HL-60 (cell line): ENCODE measurements at regions not wholly inside any gene's neighbourhood (a gene's known extent, or its start where the extent isn't known, plus 50 kb on each side); places are given as distances from the start of the nearest gene placed in this dataset.

ENCODE experiments used
- POLR2AphosphoS5 ChIP-seq: IDR thresholded peaks from 2 replicates; pipeline ENCODE4 v1.6.1; 2012; ENCODE audit warnings: low read depth
- SPI1 ChIP-seq: IDR thresholded peaks from 2 replicates; pipeline ENCODE4 v1.6.1; 2012; ENCODE audit warnings: low read depth, mild to moderate bottlenecking, borderline replicate concordance
- TF ChIP-seq, protein P1 (sequence below): IDR thresholded peaks from one replicate; pipeline ENCODE4 v1.5.1; 2011; ENCODE audit warnings: low read length, control low read depth, inconsistent platforms; ENCODE audit not compliant: insufficient read depth

- TF ChIP-seq, protein P1, sequence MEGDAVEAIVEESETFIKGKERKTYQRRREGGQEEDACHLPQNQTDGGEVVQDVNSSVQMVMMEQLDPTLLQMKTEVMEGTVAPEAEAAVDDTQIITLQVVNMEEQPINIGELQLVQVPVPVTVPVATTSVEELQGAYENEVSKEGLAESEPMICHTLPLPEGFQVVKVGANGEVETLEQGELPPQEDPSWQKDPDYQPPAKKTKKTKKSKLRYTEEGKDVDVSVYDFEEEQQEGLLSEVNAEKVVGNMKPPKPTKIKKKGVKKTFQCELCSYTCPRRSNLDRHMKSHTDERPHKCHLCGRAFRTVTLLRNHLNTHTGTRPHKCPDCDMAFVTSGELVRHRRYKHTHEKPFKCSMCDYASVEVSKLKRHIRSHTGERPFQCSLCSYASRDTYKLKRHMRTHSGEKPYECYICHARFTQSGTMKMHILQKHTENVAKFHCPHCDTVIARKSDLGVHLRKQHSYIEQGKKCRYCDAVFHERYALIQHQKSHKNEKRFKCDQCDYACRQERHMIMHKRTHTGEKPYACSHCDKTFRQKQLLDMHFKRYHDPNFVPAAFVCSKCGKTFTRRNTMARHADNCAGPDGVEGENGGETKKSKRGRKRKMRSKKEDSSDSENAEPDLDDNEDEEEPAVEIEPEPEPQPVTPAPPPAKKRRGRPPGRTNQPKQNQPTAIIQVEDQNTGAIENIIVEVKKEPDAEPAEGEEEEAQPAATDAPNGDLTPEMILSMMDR = no peak
- TF ChIP-seq POLR2AphosphoS5 = no peak
- TF ChIP-seq SPI1 = no peak
Observed at GRCh38 chr3:153634683-153635082, 472.7 kb downstream of the RAP2B start.
